GM18511 (cell line): ENCODE measurements at regions not wholly inside any gene's neighbourhood (a gene's known extent, or its start where the extent isn't known, plus 50 kb on each side); places are given as distances from the start of the nearest gene placed in this dataset.

Experiments used
- ATAC-seq: cut with Tn5 transposase; IDR thresholded peaks from one replicate; pipeline ENCODE4 v1.9.1; 2021; ENCODE audit warnings: mild to moderate bottlenecking, moderate library complexity; ENCODE audit not compliant: unreplicated experiment

GRCh38 chr6:148263010-148263409, 79.6 kb upstream of the SASH1 start:
- no peak for ATAC-seq

GRCh38 chr6:148263961-148264360, 78.7 kb upstream of the SASH1 start:
- no peak for ATAC-seq

DNA sequence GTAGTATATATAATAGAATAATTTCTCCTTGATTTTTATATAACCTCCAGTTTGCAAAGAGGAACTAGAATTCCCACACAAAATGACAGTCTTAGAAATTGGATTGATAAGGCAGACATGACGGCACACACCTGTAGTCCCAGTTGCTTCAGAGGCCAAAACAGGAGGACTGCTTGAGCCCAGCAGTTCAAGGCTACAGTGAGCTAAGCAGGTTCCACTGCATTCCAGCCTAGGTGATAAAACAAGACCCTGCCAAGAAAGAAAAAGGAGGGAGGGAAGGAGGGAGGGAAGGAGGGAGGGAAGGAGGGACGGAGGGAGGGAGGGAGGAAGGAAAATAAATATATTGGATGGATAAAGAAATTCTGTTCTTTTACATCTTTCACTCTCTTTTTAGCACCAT, 77.6 kb upstream of the SASH1 start:
- no peak for ATAC-seq

DNA sequence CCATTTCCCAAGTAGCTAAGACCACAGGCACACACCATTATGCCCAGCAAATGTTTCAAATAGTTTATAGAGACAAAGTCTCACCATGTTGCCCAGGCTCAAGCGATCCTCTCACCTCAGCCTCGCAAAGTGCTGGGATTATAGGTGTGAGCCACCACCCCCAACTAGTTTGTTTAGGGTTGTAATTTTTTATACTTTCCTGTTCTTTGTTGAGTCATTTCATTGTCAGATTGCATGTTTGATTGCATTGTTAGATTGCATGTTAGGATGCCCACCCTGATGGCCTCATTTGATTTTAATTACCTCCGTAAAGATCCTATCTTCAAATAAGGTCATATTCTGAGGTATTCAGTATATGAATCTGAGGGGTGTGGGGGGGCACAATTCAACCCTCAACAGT, 73.3 kb upstream of the SASH1 start:
- no peak for ATAC-seq

GRCh38 chr6:148271711-148272439, 70.8 kb upstream of the SASH1 start:
- no peak for ATAC-seq

GRCh38 chr6:148272597-148272996, 70.0 kb upstream of the SASH1 start:
- ATAC-seq: no peak

- no peak for ATAC-seq
Observed at GRCh38 chr6:148273962-148274752, 68.5 kb upstream of the SASH1 start.

DNA sequence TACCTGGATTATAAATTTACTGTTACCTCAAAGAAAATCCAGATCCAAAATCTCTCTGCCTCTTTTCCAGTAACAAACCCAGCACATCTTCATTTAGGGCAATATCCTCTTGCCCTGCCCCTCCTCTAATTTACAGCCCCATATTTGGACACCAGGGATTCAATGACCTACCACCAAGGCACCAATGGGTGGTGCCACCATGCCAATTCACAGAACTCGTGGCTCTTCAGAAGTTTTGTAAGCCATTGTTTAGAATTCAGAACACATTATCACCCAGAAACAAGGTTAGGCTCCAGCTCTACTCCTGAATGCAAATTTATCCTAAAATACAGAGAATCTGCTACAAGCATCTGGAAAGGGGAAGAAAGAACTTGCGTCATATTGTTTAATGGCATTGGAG, 67.8 kb upstream of the SASH1 start:
- ATAC-seq: no peak

- ATAC-seq: no peak
Observed at GRCh38 chr6:148285205-148285604, 57.4 kb upstream of the SASH1 start.

DNA sequence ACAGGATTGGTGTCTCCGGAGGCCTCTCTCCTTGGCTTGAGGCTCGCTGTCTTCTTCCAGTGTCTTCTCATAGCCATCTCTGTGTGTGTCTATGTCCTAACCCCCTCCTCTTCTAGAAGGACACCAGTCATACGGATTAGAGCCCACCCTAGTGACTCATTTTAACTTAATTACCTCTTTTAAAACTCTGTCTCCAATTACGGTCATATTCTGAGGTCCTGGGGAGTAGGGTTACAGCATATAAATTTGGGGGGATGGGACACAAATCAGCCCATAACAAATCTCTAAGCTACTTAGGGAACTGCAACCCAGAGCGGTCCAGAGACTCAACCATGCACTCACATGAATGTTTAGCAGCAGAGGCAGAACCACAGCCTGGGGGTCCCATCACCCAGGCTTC, 56.1 kb upstream of the SASH1 start:
- ATAC-seq: no peak

DNA sequence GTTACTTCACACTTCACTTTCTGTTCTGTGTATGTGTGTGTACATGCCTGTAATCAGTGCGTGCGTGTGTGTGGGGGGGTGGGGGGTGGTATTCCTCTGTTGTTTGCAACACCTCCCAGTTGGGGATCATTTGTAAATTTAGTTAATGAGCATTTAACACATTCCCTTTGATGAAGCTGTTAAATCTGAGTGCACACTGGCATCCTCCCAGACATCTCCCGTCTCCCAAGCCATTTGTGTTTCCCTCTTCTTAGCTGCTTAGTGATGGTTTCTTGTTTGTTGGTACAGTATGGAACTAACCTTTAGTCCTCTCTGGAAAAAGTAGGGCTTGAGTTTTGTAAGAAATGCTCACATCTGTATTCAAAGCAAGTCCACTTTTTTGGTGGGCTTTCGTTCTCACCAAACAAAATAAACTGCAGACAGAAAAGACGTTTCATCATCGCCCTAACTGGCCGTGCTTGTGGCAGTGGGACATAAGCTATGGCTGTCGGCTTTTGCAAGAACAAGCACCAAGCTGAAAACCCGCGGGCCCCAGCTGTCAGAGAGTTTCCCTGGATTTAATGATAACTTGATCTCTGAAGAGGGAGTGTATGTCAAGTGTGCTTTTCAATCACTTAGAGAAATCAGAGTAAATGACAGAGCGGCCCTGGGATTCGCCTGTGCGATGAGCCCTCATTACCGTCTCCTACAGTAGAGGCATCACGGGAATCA, 54.9 kb upstream of the SASH1 start:
- no peak for ATAC-seq

DNA sequence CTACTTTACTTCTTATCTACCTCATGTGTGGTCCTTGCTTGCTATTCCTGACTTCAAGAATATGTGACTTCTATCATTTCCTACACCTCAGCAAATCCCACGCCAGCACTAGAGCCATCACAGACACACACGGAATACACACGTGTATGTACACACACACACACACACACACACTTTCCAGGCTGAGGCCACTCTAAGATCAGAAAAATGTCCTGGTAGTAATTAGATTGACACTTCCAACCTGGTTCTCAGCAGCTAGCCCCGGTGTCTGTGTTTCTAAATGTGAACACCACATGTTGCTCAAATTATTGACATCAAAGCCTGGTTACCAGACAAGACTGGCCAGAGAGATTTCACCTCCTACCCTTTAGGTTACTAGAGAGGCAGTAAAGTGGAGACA, 54.1 kb upstream of the SASH1 start:
- no peak for ATAC-seq

DNA sequence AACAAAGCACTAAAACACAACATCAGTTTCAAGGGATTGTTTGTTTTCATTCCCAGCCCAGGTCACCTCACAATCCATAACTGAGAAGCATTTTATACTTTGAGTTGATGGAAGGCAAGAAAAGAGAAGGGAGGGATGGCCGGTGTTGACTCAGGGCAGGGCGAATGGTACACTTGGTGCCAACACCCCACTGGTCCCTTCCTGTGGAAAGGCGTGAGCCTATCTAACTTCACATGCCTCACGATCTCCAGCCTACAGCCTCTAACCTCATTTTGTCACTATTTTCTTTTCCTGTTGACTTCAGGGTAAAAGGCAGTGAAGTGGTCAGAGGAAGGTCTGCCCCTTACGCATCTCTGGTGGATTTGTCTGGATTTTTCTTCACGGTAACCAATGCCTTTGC, 53.5 kb upstream of the SASH1 start:
- no peak for ATAC-seq

DNA sequence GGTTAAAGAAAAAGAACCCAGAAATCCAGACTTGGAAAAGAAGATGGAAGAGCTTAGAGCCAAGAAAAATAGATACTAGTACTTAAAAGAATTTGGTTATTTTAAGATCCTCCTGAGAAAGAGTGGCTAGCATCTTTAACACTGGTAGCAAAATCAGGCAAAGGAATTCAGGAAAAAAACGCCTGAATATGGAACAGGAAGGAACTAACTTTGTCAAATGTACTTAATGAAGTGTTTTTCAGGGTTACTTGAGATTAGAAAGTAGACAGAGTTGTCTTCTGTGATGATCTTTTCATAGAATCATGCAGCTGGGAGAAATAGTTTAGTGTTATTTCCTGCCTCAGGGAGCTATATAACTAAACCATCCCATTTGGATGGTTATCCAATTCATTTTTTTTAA, 50.8 kb upstream of the SASH1 start:
- no peak for ATAC-seq
